ENCODE measurements at regions not wholly inside any gene's neighbourhood (a gene's known extent, or its start where the extent isn't known, plus 50 kb on each side); places are given as distances from the start of the nearest gene placed in this dataset.

DNA sequence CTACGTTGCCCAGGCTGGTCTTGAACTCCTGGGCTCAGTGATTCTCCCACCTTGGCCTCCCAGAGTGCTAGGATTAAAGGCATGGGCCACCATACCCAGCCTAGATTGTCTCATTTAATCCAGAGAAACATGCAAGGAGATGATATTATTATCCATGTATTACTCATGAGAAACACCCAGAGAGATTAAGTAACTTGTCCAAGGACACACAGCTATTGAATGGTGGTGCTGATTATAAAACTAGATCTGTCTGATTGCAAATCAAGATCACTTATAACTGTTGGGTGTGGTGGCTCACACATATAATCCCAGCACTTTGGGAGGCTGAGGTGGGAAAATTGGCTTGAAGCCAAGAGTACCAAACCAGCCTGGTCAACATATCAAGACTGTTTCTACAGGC lies 94.4 kb upstream of the ZNF217 start:
- no peaks in the 10 kb centered on the region for H3K27me3 ChIP-seq
- H3K27ac ChIP-seq: no peak overlapping the region
- peaks cover 0 to 4% of the 10 kb centered on the region in 2 donors for H3K4me1 ChIP-seq
- H3K9me3 ChIP-seq: no peaks in the 10 kb centered on the region
- TF ChIP-seq, protein P1, sequence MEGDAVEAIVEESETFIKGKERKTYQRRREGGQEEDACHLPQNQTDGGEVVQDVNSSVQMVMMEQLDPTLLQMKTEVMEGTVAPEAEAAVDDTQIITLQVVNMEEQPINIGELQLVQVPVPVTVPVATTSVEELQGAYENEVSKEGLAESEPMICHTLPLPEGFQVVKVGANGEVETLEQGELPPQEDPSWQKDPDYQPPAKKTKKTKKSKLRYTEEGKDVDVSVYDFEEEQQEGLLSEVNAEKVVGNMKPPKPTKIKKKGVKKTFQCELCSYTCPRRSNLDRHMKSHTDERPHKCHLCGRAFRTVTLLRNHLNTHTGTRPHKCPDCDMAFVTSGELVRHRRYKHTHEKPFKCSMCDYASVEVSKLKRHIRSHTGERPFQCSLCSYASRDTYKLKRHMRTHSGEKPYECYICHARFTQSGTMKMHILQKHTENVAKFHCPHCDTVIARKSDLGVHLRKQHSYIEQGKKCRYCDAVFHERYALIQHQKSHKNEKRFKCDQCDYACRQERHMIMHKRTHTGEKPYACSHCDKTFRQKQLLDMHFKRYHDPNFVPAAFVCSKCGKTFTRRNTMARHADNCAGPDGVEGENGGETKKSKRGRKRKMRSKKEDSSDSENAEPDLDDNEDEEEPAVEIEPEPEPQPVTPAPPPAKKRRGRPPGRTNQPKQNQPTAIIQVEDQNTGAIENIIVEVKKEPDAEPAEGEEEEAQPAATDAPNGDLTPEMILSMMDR (IDR thresholded peaks at IDR 0.05): no peak
- no peak overlapping the region for H3K4me3 ChIP-seq
- no peaks in the 10 kb centered on the region for H3K36me3 ChIP-seq
- intact Hi-C loops (cut with DNase I): no loop called here
- no peak for DNase-seq (ENCODE audit: low spot score in 2 of 2)

DNA sequence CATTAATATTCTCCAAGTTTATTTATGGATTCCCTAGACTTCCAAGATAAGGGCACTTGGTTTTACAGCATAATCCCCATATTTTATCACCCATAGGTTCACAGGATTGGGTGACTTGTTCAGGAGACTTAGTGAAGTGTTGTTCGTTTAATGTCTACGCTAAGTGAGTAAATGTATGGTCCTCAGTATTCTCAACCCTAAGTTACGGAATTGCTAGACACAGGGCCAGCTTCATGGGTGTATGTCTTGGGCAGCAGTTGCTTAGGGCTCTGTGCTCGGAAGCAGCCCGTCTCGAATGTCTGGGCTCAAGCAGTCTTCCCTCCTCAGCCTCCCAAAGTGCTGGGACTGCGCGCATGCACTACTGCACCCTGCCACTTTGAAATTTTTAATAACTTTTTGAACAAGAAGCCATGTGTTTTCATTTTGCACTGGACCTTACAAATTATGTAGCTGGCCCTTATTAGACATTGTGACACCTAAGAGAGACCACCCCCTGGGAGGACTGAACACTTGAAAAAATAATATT lies 91.5 kb upstream of the ZNF217 start:
- Histone ChIP-seq H3K27ac (no peak overlapping the region), H3K4me3 (no peak overlapping the region), H3K4me1 (no peaks in the 10 kb centered on the region), H3K9me3 (no peaks in the 10 kb centered on the region), H3K36me3 (no peaks in the 10 kb centered on the region), H3K27me3 (no peaks in the 10 kb centered on the region)
- intact Hi-C loops (cut with DNase I): no loop called here
- DNase-seq (ENCODE audit: low spot score in 2 of 2): no peak
- TF ChIP-seq, protein P1 (IDR thresholded peaks at IDR 0.05): no peak

DNA sequence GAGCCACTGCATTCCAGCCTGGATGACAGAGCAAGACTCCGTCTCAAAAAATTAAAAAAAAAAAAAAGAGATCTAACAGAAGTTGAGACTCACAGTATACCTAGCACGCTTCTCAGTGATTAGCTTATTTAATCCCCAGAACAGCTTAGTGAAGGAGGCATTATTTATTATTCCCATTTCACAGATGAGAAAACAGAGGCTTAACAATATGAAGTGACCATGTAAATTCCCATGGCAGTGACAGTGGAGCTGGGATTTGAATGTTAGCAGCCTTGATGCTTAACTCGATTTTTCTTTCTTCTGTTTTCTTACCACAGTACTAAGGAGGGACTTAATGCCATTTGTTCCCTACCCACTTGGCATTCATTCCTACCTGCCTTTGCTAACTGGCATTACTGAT lies 89.9 kb upstream of the ZNF217 start:
- H3K36me3 ChIP-seq: no peaks in the 10 kb centered on the region
- H3K4me3 ChIP-seq: no peak overlapping the region
- H3K9me3 ChIP-seq: no peaks in the 10 kb centered on the region
- no peak for DNase-seq (ENCODE audit: low spot score in 2 of 2)
- H3K4me1 ChIP-seq: no peaks in the 10 kb centered on the region
- no peaks in the 10 kb centered on the region for H3K27me3 ChIP-seq
- no peak overlapping the region for H3K27ac ChIP-seq
- intact Hi-C loops (cut with DNase I): no loop called here
- TF ChIP-seq, protein P1 (IDR thresholded peaks at IDR 0.05): no peak

DNA sequence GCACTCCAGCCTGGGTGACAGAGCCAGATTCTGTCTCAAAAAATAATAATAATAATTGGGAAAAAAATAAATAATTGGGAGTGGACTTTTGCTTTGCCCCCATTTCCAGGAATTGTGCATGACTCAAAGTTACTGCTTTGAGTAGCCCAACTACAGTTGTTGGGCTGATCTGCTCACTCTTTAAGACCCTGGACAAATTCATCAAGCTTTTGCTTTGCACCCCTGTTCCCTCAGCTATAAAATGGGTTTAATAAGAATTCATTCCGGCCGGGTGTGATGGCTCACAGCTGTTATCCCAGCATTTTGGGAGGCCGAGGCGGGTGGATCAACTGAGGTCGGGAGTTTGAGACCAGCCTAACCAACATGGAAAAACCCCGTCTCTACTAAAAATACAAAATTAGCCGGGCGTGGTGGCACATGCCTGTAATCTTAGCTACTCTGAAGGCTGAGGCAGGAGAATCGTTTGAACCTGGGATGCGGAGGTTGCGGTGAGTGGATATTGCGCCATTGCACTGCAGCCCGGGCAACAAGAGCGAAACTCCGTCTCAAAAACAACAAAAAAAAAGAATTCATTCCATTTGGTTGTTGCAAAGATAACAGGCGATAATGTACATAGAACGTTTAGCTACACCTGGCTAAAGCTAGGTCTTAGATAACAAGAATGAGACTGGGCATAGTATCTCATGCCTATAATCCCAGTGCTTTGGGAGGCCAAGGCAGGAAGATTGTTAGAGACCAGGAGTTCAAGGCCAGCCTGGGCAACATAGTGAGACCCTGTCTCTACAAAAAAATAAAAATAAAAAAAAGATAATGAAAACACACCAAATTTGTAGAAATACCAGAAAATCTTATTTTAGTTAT lies 87.9 kb upstream of the ZNF217 start:
- no peak overlapping the region for H3K27ac ChIP-seq
- H3K27me3 ChIP-seq: no peaks in the 10 kb centered on the region
- H3K36me3 ChIP-seq: no peaks in the 10 kb centered on the region
- H3K4me3 ChIP-seq: no peak overlapping the region
- TF ChIP-seq, protein P1 (IDR thresholded peaks at IDR 0.05): no peak
- no peaks in the 10 kb centered on the region for H3K9me3 ChIP-seq
- intact Hi-C loops (cut with DNase I): no loop called here
- DNase-seq (ENCODE audit: low spot score in 2 of 2): no peak
- peaks cover 0 to 4% of the 10 kb centered on the region in 2 donors for H3K4me1 ChIP-seq

DNA sequence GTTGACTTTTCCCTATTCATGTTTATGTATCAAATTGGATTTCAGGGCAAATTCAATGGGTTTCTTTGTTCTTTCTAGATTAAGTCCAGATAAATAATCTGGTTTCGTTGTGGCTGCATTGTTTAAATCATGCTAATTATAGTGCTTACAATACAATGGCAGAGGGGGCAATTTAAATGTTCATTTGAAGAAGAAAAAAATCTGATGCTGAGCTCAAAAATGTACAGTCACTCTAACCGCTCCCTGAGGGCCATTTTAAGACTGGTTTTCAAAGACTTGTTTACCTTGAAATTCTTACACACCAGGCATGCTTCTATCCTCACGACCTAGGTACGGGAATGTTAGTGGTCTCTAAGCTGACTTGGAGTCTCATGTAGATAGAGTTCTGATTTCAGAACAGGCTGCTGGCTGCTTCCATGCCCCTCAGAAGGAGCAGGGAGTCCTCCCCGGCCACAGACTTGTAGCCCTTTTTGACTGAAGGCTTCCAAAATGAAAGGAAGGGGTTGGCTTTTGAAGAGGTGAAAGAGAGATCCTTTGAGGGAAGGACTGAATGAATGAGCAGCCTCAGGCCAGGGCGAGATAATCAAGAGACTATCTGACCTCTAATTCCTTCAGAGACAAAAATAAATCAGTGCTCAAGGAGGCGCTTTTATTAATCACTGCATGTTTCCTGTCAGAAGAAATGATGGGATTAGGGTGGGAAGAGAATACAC lies 86.1 kb upstream of the ZNF217 start:
- TF ChIP-seq, protein P1 (IDR thresholded peaks at IDR 0.05): no peak
- H3K27me3 ChIP-seq: no peaks in the 10 kb centered on the region
- no peak overlapping the region for H3K4me3 ChIP-seq
- H3K4me1 ChIP-seq: peaks cover 0 to 4% of the 10 kb centered on the region in 2 donors
- intact Hi-C loops (cut with DNase I): loop anchor here (5.0 kb wide), 1 partner anchor 98 kb away; no protein-coding TSS in a partner anchor
- no peak overlapping the region for H3K27ac ChIP-seq
- DNase-seq (ENCODE audit: low spot score in 2 of 2): peak in 1 of 2 donors; percentile 8
- no peaks in the 10 kb centered on the region for H3K9me3 ChIP-seq
- no peaks in the 10 kb centered on the region for H3K36me3 ChIP-seq

All from ascending aorta (tissue), 2 donors.